LNCaP clone FGC (cell line): ENCODE measurements at regions not wholly inside any gene's neighbourhood (a gene's known extent, or its start where the extent isn't known, plus 50 kb on each side); places are given as distances from the start of the nearest gene placed in this dataset.

Source experiments
- DNase-seq: peaks from one replicate; pipeline ENCODE4 v3.0.0-alpha.2; 2011; ENCODE audit warnings: low read depth
- H3K4me3 ChIP-seq: 2 replicates; pipeline ENCODE4 v1.5.1; 2011; ENCODE audit warnings: mild to moderate bottlenecking, low read depth, low read length, control low read depth
- CTCF ChIP-seq: IDR thresholded peaks from 2 replicates; pipeline ENCODE4 v1.5.1; 2012; ENCODE audit warnings: mild to moderate bottlenecking; ENCODE audit not compliant: control insufficient read depth, insufficient read depth; ENCODE audit errors: extremely low read depth

GRCh38 chr10:107420196-107420595 lies 255.7 kb upstream of the SORCS1 start:
- TF ChIP-seq CTCF, result no peak
- DNase-seq, result no peak

GRCh38 chr10:107418085-107418806 lies 253.7 kb upstream of the SORCS1 start:
- TF ChIP-seq CTCF, result no peak
- DNase-seq, result no peak
- H3K4me3 ChIP-seq, result no peak overlapping the region

More at GRCh38 chr10:107420196-107420595, 255.7 kb upstream of the SORCS1 start:
- no peak overlapping the region for H3K4me3 ChIP-seq

GRCh38 chr10:107417446-107417845 lies 252.9 kb upstream of the SORCS1 start:
- no peak for TF ChIP-seq CTCF
- no peak overlapping the region for H3K4me3 ChIP-seq
- no peak for DNase-seq

GRCh38 chr10:107415446-107415845 lies 250.9 kb upstream of the SORCS1 start:
- H3K4me3 ChIP-seq, result no peak overlapping the region
- DNase-seq, result no peak
- TF ChIP-seq CTCF, result no peak

GRCh38 chr10:107413971-107414370 lies 249.5 kb upstream of the SORCS1 start:
- no peak for TF ChIP-seq CTCF
- H3K4me3 ChIP-seq, result no peak overlapping the region
- no peak for DNase-seq

GRCh38 chr10:107409522-107409921 lies 245.0 kb upstream of the SORCS1 start:
- DNase-seq, result peak; percentile 2
- TF ChIP-seq CTCF, result peak; percentile 67
- no peak overlapping the region for H3K4me3 ChIP-seq

- no peak for TF ChIP-seq CTCF
- DNase-seq, result no peak
- H3K4me3 ChIP-seq, result no peak overlapping the region
Measured at GRCh38 chr10:107398115-107398514, 233.6 kb upstream of the SORCS1 start.
